SW 1271 (cell line): ENCODE measurements at regions not wholly inside any gene's neighbourhood (a gene's known extent, or its start where the extent isn't known, plus 50 kb on each side); places are given as distances from the start of the nearest gene placed in this dataset.
A peak's percentile ranks its signal among the peaks of the same experiment; 100 is the strongest.
"Not testable (repeated sequence)": the region's sequence is repeated elsewhere in the genome, so short reads cannot be mapped to it uniquely, and the experiment has no call there.

Experiments
- DNase-seq, 2 experiments: peaks; one replicate each; lab custom pipeline; 2025; lab: John Stamatoyannopoulos, UW

DNA sequence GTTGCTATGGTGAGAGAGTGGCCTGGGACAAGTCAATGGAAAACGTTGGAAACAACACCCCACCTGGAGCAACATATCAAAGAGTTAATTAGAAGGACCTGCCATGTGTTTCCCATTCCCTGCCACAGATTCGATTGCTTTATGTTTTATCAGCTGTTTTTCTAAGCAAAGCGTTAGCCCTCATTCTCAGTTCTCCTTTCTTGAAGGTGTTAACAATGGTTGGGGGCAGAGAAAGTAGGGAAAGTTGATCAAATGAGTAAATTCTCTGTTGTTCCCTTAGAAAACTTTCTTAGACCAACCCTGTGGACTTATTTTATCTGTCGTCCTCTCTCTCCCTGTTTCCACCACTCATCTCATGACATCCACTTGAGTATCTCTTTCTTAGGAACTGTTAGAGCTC lies 102.5 kb downstream of the ADAMTS15 start:
- no peak for DNase-seq

DNA sequence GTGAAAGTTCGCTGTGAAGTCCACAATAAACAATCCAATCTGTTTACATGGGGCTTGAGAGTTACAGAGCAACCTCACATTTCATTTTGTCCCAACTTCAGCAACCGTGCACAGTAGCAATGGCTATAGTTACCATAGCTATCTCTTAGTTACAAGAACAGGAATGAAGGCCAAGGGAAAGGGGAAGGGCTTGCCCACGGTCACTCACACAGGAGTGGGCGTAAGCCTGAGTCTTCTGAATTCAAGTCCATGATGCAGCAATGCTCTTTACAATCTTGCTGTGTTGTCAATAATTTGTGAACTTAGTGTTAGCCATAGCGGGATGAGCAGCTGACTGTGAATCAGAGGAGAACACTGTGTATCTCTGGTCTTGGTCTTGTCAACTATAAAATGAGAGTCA lies 102.9 kb downstream of the ADAMTS15 start:
- DNase-seq, result no peak

DNA sequence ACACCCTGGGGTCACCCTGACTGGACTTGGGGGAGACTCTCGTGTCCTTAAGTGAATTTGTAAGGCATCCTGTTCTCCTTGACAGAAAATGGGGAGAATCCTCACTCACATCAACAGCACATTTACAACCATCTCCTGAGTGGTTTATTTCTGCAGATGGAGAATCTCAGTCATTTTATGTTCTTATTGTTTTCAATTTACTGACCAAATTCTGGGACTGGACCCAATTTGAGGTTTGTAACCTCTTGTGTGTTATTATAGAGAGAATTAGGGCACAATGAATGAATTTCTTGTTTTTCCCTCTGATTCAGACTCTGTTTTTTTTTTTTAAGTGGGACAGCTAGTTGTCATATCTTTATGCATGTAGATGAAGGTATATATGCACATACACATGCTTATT lies 104.9 kb downstream of the ADAMTS15 start:
- no peak for DNase-seq

DNA sequence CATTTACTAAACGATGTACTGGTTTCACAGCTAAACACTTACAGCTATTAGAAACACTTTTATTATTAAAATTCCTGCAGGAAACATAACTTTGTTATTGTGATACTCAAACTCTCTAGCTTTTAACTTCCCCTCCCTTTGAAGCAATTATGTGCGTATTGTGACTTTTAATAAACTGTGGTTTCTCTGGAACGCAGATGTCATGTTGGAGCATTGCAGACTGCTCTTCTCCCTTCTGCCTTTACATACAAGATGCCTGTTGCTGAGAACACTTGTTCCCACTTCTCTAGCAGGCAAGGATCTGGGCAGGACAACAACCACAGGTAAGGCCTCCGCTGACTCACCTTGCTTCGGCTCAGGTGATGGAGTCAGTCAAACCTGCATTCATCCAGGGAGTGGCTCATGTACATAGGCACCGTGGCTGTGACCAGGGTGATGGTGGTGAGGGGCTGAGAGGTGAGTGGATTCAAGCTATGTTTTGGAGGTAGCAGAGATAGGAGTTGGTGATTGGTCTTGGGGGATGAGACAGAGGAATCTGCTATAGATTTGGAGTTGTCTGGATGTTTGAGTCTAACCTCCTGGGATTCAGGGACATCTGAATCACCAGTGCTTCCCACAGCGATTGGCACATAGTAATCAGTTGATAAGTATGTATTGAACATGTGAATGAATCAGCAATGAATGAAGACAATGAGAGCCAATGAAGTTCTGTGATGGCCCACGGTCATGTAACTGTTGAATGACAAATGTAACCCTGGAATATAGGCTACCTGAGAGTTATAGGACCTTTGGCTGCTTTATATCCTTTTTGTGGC lies 106.0 kb downstream of the ADAMTS15 start:
- no peak for DNase-seq

DNA sequence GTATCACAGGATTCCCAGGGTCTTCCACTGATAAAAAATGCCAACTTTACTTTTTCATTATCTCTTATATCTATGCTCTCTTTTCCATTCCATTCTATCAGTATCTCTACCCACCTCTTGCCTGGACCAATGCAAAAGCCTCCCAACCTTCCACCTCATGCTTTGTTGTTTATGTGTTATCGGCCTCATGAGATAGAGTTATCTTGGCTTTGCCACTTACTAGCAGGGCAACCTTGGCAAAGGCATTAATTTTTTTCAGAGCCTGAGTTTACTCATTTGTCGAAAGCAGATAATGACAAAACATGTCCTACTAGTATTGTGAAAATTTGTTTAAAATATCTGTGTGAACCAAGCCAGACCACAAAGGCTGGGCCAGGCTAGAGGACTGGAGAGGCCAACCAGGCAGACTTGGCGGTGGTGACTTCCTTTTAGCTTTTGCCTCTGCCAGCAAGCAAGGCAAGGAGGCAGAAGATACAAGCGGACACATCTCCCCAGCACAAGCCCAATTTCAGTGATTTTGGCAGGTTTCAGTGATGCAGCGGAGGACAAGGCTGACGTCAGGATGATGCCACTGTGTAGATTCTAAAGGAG lies 106.9 kb downstream of the ADAMTS15 start:
- no peak for DNase-seq

DNA sequence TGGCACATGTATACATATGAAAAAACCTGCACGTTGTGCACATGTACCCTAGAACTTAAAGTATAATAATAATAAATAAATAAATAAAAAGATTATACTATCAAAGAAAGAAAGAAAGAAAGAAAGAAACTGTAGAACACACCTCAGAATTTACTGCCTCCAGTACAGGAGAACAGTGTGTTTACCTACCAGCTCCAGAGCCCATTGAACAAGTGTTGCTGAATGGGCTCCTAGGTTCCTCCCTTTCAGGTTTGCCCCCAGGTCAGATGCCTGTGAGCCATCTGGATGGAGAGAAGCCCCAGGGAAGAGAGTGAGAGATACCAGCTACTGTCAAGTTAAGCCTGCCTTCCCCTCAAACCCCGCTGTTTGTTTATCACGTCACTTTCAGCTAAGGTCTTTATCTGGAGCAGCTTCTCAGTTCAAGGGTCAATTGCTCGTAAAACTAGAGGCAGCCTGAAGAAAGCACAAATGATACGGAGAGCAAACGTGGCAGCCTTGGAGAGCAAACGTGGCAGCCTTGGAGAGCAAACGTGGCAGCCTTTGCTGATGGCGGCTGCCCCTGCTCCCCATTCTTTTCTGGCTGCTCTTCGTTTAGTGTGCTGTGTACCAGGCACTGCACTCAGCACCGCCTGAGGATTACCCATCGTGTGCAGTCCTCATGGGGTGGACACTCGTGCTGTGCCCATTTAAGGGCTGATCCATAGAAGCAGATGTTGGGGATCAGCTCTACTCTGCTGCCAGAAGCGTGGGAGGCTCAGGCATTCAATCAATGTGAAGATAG lies 111.7 kb downstream of the ADAMTS15 start:
- DNase-seq, result no peak

DNA sequence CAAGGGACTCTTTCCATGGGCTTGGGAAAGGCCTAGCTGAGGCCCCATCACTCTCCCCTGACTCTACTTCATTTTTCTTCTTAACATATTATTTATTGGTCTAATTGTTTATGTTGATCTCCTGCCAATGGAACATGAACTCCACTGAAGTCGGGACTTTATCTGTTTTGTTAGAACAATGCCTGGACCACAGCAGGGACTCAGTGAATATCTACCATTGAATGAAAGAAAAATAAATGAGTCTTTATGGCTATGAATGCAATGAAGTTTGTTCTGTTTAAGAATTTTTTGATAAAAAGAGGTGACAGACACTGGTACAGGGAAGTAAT lies 112.3 kb downstream of the ADAMTS15 start:
- no peak for DNase-seq

DNA sequence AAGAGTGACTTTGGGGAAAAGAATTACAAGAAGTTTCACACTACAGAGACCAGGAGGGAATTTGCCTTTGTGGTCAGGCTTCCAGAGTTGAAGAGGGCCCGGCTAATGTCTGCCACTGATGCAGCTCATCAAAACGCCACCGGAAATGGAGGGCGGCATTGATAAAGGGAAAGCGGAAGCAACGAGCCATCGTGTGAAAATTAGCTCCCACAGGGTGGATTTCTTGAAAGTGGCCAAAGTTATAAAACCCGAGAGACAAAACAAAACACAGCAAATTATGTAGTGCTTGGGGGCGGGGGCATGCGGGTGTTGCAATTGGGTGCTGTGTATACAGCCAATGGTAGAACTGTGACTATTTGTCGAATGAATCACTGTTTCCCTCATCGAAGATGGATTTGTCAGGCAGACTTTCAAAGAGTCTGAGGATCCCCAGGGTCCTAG lies 113.0 kb downstream of the ADAMTS15 start:
- no peak for DNase-seq

DNA sequence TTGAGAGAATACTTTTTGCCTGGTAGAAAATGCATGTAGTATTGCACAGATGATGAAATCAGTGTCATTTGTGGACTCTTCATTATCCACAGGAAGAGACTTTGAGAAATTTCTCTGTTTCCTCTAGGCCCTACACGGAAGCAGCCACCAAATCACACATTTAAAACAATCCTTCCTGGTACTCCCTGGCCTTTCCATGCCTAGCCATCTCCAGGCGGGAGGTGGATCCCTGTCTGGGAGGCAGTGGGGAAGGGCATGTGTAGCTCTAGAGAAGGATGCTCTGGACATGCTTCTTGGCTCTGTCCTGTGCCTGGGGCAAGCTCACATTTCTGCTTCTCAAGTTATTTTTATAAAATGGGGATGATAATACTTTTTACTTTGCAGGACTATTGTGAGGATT lies 114.1 kb downstream of the ADAMTS15 start:
- no peak for DNase-seq

DNA sequence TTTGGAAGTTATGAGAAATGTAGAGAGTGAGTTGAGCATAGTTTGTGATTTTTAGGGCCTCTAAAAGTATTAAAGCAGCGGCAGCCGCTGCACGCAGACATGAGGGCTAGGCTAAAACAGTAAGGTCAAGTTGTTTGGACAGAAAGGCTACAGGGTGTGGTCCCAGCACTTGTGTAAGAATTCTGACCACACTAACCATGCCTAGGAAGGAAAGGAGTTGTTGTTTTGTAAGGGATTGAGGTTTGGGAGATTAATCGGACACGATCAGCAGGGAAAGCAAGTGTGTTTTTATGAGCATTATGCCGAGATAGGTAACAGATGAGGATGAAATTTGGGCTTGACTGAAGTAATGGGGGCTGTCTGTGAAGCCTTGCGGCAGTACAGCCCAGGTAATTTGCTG lies 117.9 kb downstream of the ADAMTS15 start:
- DNase-seq, result not testable (repeated sequence)

DNA sequence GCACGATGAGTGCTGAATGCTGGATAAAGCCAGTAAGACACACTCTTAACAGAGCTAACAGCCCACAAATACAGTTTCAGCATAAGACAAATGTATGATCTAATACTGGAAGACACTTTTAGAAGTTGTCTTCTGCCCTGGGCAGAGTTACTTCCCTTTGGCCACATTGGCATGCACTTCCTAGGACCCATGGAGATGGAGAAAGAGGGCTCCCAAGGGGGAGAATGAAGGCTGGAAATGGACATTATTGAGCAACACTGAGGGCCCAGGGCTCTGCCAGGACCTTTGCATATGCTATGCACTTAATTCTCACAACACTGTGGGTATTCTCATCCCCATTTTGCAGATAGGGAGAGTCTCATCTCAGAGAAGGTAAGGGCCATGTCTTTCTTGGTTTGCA lies 123.1 kb downstream of the ADAMTS15 start:
- no peak for DNase-seq

DNA sequence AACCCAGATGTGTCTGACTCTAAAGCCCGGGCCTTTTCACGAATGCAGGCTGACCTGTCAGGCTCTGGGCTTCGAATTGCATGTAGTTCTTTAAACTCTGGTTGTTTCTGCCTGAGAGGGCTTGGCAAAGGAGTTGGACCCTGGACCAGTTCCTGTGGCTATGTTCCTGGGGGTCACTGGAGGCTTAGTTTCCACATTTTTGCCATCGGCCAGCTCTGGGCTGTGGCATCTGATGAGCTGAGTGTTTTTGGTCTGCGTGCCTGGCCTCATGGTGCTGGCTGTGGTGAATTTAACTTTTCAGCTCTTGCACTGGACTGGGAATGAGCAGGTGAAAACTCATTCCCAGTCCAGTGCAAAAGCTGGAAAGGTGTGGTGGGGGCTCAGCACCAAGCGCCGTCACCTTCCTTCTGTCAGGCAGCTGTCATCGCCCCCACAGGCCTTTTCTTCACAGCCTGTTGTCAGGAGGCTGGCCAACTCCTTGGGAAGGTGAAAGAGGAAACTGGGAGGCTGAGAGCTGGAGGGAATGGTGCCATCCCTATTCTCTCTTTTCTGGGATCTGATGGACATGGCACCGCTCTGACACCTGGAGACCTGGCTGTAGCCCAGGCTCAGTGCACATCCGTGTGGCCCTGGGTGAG lies 123.6 kb downstream of the ADAMTS15 start:
- no peak for DNase-seq

DNA sequence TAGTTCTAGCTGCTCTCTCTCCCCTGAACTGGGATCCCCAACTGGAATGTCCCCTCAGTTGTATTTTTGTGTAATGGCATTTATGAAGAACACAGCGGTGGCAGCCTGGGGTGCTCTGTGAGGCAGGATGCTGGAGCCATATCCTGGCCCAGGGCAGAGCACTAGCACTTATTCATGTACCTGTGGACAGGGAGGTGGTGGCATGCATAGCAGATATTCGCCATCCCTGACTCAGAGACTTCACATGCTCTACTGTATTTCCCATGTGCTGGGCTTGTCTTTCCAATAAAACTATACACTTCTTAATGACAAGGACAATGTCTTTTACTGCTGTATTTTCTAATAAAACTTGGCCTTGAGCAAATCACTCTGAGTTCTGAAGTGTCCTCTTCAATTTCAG lies 125.3 kb downstream of the ADAMTS15 start:
- DNase-seq, result no peak

DNA sequence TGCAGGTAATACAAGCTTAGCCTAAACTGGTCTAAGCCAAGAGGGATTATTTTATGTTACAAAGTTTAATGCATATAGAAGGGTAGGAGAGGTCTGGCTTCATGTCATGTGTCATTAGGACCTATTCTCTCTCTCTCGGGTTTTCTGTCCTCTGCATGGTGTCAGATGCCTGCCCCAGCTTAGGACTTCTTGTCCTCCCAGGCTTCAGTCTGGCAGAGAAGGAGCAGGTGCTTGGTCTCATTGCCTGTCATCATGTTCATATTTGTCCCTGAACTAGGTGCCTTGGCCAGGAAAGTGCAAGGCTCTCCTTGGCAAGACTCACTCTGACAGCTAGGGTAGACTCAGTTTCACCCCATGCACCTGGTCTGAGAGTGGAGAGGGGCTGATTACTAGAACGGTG lies 126.3 kb downstream of the ADAMTS15 start:
- no peak for DNase-seq

DNA sequence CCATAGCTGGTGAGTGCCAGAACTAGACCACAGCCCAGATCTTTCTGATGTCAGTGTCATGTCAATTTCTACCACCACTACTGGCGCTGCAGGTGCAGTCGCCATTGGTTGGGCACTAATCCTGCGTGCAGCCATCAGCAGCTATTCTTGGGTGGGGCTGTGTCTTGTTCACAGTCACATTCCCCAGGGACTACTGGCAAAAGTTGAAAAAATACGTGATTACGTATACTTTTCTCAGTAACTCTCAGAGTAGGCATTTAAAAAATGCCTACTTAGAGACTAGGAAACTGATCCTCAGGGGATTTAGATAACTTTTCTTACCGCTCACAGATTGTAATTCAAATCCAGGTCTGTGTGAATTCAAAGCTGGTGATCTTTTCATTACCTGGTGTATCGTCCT lies 127.7 kb downstream of the ADAMTS15 start:
- no peak for DNase-seq

DNA sequence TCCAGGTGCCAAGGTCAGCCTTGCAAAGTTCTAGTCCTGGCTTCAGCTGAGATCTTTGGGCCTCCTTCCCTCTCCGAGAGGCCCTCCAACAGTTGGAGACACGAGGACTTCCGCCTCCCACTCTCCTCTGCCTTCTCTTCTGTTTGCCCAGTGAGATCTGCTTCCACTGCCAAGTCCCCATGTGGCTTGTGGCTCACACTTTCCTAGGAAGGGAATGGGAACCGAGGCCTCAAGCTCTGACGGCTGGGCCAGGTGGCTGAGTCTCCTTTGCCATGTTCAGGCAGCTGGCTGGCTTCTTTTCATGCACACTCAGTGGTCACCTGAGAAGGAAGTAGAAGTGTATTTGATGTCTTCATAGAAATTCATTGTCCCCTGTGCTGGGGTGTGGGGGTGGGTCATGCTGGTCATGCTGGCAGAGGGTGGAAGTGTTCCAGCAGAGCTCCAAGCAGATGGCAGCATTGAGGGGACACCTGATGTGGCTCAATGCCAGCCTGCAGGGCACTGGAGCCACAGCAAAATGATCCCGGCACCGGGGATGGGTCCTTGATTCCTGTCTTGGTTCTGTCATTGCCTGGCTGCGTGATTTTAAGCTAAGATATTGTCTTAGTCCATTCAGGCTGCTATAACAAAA lies 130.4 kb downstream of the ADAMTS15 start:
- DNase-seq, result no peak

DNA sequence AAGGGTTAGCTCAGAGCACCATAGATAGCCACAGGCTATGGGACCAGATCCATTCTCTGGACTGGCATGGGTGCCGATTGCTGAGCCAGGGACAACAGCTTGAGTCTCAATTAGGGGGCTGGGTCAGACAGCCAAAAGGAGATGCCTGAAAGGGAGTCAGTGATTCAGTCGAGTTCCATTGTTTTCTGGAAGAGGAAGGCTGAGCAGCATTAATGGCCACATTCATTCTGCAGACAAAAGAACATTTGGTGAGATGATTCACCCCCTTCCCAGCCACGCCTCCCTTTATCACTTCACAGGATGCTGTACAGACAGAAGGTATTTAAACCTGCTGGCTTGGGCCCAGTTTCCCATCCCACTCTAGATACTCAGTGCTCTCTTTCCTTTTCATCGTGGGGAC lies 131.9 kb downstream of the ADAMTS15 start:
- peak in 1 of 2 experiments; percentile 30 for DNase-seq

DNA sequence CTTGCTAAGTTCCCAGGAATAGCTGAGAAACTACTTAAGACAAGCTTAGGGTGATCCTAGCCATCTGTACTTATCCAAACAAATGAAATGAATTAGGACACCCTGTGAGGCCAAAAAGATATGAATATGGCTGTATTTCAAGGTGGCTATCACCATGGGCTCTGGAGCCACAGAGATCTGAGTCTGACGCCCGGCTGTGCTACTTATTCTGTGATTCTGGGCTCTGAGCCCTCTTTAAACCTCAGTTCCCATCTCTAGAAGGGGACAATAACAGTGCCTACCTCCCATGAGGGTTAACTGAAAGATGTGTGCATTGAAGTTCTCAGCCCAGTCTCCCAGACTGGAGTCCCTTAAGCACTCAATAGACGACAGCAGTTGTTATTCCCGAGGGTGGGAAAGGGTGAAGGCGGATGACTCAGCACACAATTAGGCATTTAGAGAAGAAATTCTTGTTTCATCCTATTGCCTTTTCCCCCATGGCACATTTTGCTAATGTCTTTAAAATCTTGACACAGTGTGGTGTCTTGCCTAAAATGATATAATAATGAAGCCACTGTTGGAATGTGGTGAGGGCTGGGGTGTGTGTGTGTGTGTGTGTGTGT lies 132.5 kb downstream of the ADAMTS15 start:
- no peak for DNase-seq

DNA sequence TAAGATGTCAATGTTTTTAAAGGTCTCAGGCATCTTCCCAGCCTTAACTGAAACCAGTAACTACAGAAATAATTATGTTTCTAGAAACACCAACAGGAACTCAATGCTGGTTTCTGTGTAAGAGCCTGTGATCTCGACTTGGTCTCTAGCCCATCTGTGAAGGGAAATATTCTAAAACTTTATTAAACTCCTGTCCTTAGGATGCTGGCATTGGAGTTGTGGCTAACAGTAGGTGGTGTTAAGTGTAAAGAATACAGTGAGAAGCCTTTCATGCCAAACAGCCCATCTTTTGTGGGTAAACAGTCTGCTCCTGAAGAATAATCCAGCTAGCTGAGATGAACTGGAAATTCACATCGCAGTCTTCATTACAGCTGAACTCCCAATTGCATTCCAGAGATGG lies 133.2 kb downstream of the ADAMTS15 start:
- DNase-seq, result no peak

DNA sequence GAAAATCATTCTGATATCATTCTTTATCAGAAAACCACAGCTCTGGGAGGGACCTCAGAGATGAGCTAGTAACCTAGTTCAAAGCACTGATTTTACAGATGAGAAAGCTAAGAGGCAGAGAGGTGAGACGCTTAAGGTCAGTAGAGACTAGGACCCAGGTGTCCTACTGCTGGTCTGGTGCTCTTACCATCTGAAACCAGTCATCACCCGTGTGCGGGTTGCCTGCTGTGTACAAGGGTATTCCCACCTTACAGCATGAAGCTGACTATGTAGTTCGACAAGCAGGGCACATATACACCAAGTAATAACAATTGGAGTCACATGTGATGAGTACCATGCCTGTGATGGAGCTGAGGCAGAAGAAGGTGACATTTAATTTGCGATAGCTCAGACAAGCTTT lies 133.7 kb downstream of the ADAMTS15 start:
- DNase-seq, result no peak

DNA sequence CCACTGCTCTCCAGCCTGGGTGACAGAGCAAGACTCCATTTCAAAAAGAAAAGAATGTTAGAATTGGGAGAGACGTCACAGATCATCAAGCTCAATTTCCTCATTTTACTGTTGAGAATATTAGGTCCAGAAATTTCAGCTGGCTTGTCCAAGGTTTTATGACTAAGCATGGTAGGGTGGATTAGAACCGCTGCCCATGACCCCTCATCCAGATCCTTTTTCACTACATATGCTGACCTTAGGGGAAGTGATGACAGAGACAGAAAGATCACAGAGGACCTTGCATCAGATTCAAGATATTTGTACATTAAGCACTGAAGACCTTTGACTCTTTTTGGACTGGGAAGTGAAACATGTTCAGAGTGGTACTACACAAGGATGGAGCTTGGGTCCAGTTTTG lies 134.5 kb downstream of the ADAMTS15 start:
- no peak for DNase-seq

DNA sequence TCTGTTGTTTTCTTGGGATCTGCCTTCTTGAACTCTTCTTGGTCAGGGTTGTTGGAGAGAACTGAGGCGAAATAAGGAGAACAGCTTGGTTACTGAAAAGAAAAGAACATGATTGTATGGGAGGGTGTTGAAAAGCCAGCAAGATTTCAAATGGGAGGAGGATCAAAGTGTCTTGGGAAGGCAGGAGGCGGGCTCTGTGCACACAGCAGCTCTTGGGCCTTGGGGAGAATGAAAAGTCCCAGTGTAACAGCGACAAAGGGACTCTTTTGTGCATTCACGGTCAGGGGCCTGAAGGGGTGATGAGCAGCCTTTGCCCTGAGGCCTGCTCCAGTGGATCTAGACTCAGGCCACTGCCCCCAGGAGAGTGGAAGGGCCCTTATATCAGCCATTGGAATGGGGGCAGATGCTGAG lies 135.4 kb downstream of the ADAMTS15 start:
- no peak for DNase-seq
